Esophagus squamous epithelium (tissue), 5 donors: ENCODE measurements at regions not wholly inside any gene's neighbourhood (a gene's known extent, or its start where the extent isn't known, plus 50 kb on each side); places are given as distances from the start of the nearest gene placed in this dataset.

Source experiments
- DNase-seq: peaks from one replicate; lab custom pipeline; 2025; lab: John Stamatoyannopoulos, UW
- H3K27ac ChIP-seq, 4 donors: fragments of 200-600 bp; sonication (generic); one replicate each; pipeline ENCODE4 v1.5.1; 2016 to 2019; ENCODE audit warnings: mild to moderate bottlenecking in 1 of 4
- H3K27me3 ChIP-seq, 4 donors: fragments of 200-600 bp; sonication (generic); 1 replicate in 3 of 4; 2 replicates in 1 of 4; pipeline versions ENCODE4 v1.5.1 to v1.6.0; 2017 to 2021; ENCODE audit warnings: antibody characterized with exemption in 1 of 4
- H3K36me3 ChIP-seq, 3 donors: fragments of 200-600 bp; sonication (generic); one replicate each; pipeline ENCODE4 v1.5.1; 2016 to 2019
- H3K4me1 ChIP-seq, 3 donors: fragments of 200-600 bp; sonication (generic); one replicate each; pipeline ENCODE4 v1.5.1; 2017 to 2019
- H3K4me3 ChIP-seq, 4 donors: fragments of 200-600 bp; sonication (generic); 1 replicate in 3 of 4; 2 replicates in 1 of 4; pipeline ENCODE4 v1.5.1; 2016 to 2019; ENCODE audit warnings: mild to moderate bottlenecking in 2 of 4, moderate library complexity in 1 of 4
- H3K9me3 ChIP-seq, 3 donors: fragments of 200-600 bp; sonication (generic); one replicate each; pipeline ENCODE4 v1.5.1; 2016 to 2019
- CTCF ChIP-seq, 6 experiments: fragments of 450-650 bp in 4 of 6; fragments of 200-600 bp in 2 of 6; sonication (generic) in 2 of 6; IDR thresholded peaks; one replicate each; pipeline ENCODE4 v1.5.1; 2016 to 2019; ENCODE audit warnings: antibody characterized with exemption in 6 of 6, mild to moderate bottlenecking in 4 of 6, moderate library complexity in 4 of 6
- POLR2A ChIP-seq, 4 donors: fragments of 450-650 bp; IDR thresholded peaks; one replicate each; pipeline ENCODE4 v1.6.1; 2017; ENCODE audit warnings: antibody characterized with exemption in 4 of 4, mild to moderate bottlenecking in 4 of 4, moderate library complexity in 3 of 4
- WGBS, 2 donors: methylation state at CpG; one replicate each; pipeline ENCODE4 v1.1.5; 2018; 5-methylcytosine and 5-hydroxymethylcytosine counted together
- intact Hi-C: fragments of 100-400 bp; cut with DNase I; formaldehyde crosslinking; loops from one replicate; pipeline ENCODE4 v1.15.0; 2022
- donor health status: DM: yes; HTN: yes; CAD: no.

- intact Hi-C loops, result no loop called here
- 47 to 50% methylated on average over 3 of the region's 3 CpGs for WGBS, 2 donors
- no peaks in the 10 kb centered on the region for H3K9me3 ChIP-seq
- no peaks in the 10 kb centered on the region for H3K27me3 ChIP-seq
- H3K4me3 ChIP-seq, result no peak overlapping the region
- TF ChIP-seq CTCF (IDR thresholded peaks at IDR 0.05), result no peak
- TF ChIP-seq POLR2A (IDR thresholded peaks at IDR 0.05), result no peak
- H3K36me3 ChIP-seq, result no peaks in the 10 kb centered on the region
- no peak for DNase-seq
- H3K4me1 ChIP-seq, result peaks cover 0 to 14% (median 0%) of the 10 kb centered on the region in 3 donors
- no peak overlapping the region for H3K27ac ChIP-seq
Measured at GRCh38 chr15:87209891-87210689, 1046.4 kb downstream of the NTRK3 start.

DNA sequence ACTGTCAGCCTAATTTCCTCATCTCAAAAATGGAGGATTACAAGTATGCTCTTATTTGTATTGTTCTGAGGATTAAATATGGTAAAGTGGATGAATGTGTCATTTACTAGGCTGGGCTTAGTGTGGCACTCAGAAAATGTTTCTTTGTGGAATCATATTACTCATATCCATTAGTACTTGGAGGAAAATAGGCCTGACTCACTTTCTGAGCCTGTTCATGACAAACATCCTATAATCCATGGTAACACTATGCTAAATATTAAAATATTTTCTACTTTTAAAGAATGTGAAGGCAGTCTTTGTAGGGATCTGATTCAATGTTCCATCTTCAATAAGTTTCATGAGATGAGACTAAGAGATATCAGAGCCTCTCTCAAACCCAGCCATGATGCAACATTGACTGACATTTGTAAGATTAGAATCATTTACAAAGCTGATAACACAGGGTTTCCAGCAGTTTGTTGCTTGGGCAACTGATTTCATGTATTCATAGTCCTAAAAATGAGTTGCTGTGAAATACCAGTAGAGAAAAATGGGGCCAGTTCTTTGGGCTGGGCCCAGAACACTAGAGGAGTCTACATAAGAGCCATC lies 1048.5 kb downstream of the NTRK3 start:
- DNase-seq, result no peak
- Histone ChIP-seq H3K36me3 (no peaks in the 10 kb centered on the region), H3K27me3 (peaks cover 0 to 5% (median 0%) of the 10 kb centered on the region in 4 donors), H3K27ac (peak overlapping the region in 1 of 4 donors; percentile 19), H3K4me3 (no peak overlapping the region), H3K9me3 (no peaks in the 10 kb centered on the region), H3K4me1 (peaks cover 0 to 14% (median 0%) of the 10 kb centered on the region in 3 donors)
- intact Hi-C loops, result no loop called here
- no peak for TF ChIP-seq CTCF (IDR thresholded peaks at IDR 0.05)

- WGBS, 2 donors, result 61 to 75% methylated on average over 2 of the region's 2 CpGs
- Histone ChIP-seq H3K4me1 (peaks cover 0 to 14% (median 0%) of the 10 kb centered on the region in 3 donors), H3K27ac (no peak overlapping the region), H3K4me3 (no peak overlapping the region), H3K9me3 (no peaks in the 10 kb centered on the region), H3K27me3 (peaks cover 0 to 9% (median 0%) of the 10 kb centered on the region in 4 donors), H3K36me3 (no peaks in the 10 kb centered on the region)
- TF ChIP-seq POLR2A (IDR thresholded peaks at IDR 0.05), result no peak
- no peak for TF ChIP-seq CTCF (IDR thresholded peaks at IDR 0.05)
- no peak for DNase-seq
- intact Hi-C loops, result no loop called here
Measured at GRCh38 chr15:87207251-87207650, 1049.3 kb downstream of the NTRK3 start.

- H3K4me1 ChIP-seq, result no peaks in the 10 kb centered on the region
- H3K27me3 ChIP-seq, result peaks cover 0 to 22% (median 0%) of the 10 kb centered on the region in 4 donors
- no peaks in the 10 kb centered on the region for H3K9me3 ChIP-seq
- H3K36me3 ChIP-seq, result no peaks in the 10 kb centered on the region
- no peak for TF ChIP-seq POLR2A (IDR thresholded peaks at IDR 0.05)
- TF ChIP-seq CTCF (IDR thresholded peaks at IDR 0.05), result no peak
- no peak overlapping the region for H3K27ac ChIP-seq
- no peak for DNase-seq
- no peak overlapping the region for H3K4me3 ChIP-seq
- intact Hi-C loops, result no loop called here
- 70 to 77% methylated on average over 2 of the region's 2 CpGs for WGBS, 2 donors
Measured at GRCh38 chr15:87201986-87202385, 1054.6 kb downstream of the NTRK3 start.

DNA sequence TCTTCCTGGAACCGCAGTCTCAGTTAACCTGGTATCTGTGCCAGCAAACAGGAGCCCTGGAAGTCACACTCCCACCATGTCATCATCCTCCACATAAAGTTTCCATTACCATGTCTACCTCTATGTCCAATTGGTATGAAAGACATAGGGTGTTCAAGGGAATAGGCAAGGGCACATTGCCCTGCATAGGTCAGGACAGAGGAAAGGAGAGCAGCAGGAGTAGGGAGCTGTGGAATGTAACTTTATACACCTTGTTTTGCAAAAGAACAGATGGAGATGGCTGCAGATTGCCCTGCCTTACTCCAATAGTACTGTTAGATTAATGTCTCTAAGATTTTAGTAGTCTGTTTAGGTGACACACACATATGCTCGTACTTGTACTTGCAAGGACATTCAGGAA lies 1056.4 kb downstream of the NTRK3 start:
- H3K27me3 ChIP-seq, result peaks cover 0 to 22% (median 0%) of the 10 kb centered on the region in 4 donors
- no peak overlapping the region for H3K27ac ChIP-seq
- intact Hi-C loops, result no loop called here
- no peak overlapping the region for H3K4me3 ChIP-seq
- WGBS, 2 donors, result 33 to 77% methylated on average over 1 to 2 of the region's 2 CpGs
- no peaks in the 10 kb centered on the region for H3K4me1 ChIP-seq
- no peaks in the 10 kb centered on the region for H3K9me3 ChIP-seq
- no peaks in the 10 kb centered on the region for H3K36me3 ChIP-seq
- no peak for TF ChIP-seq POLR2A (IDR thresholded peaks at IDR 0.05)
- TF ChIP-seq CTCF (IDR thresholded peaks at IDR 0.05), result no peak
- DNase-seq, result no peak
